ENCODE measurements at regions not wholly inside any gene's neighbourhood (a gene's known extent, or its start where the extent isn't known, plus 50 kb on each side); places are given as distances from the start of the nearest gene placed in this dataset.
"Not testable (repeated sequence)": the region's sequence is repeated elsewhere in the genome, so short reads cannot be mapped to it uniquely, and the experiment has no call there.

- no peak for DNase-seq
These were observed 347.7 kb upstream of the MAP2 start for GRCh38 chr2:209076151-209076550.

GRCh38 chr2:209086761-209087160 lies 337.1 kb upstream of the MAP2 start:
- DNase-seq = no peak

- no peak for DNase-seq
These were observed 332.8 kb upstream of the MAP2 start for GRCh38 chr2:209091056-209091455.

GRCh38 chr2:209094221-209094620 lies 329.6 kb upstream of the MAP2 start:
- DNase-seq = no peak

- no peak for DNase-seq
These were observed 328.4 kb upstream of the MAP2 start for GRCh38 chr2:209095432-209095831.

- DNase-seq = no peak
These were observed 326.7 kb upstream of the MAP2 start for GRCh38 chr2:209097168-209097567.

- DNase-seq = no peak
These were observed 321.5 kb upstream of the MAP2 start for GRCh38 chr2:209102319-209102718.

GRCh38 chr2:209113026-209113425 lies 310.8 kb upstream of the MAP2 start:
- DNase-seq = no peak

- DNase-seq = no peak
These were observed 309.1 kb upstream of the MAP2 start for GRCh38 chr2:209114588-209115240.

GRCh38 chr2:209121691-209122090 lies 302.2 kb upstream of the MAP2 start:
- DNase-seq = no peak

GRCh38 chr2:209125291-209125690 lies 298.6 kb upstream of the MAP2 start:
- no peak for DNase-seq

GRCh38 chr2:209138079-209138478 lies 285.8 kb upstream of the MAP2 start:
- DNase-seq = no peak

- DNase-seq = no peak
These were observed 282.7 kb upstream of the MAP2 start for GRCh38 chr2:209141142-209141541.

GRCh38 chr2:209141818-209142217 lies 282.0 kb upstream of the MAP2 start:
- DNase-seq = no peak

GRCh38 chr2:209145220-209145691 lies 278.6 kb upstream of the MAP2 start:
- not testable (repeated sequence) for DNase-seq

GRCh38 chr2:209145941-209146681 lies 277.7 kb upstream of the MAP2 start:
- no peak for DNase-seq

GRCh38 chr2:209146682-209147320 lies 277.0 kb upstream of the MAP2 start:
- DNase-seq = no peak

- DNase-seq = no peak
These were observed 275.9 kb upstream of the MAP2 start for GRCh38 chr2:209147981-209148380.

GRCh38 chr2:209160800-209161588 lies 262.9 kb upstream of the MAP2 start:
- DNase-seq = no peak

GRCh38 chr2:209162129-209162528 lies 261.7 kb upstream of the MAP2 start:
- DNase-seq = no peak

- no peak for DNase-seq
These were observed 241.9 kb upstream of the MAP2 start for GRCh38 chr2:209181984-209182383.

GRCh38 chr2:209186886-209187285 lies 237.0 kb upstream of the MAP2 start:
- DNase-seq = not testable (repeated sequence)

- no peak for DNase-seq
These were observed 234.0 kb upstream of the MAP2 start for GRCh38 chr2:209189893-209190292.
